ENCODE measurements at regions not wholly inside any gene's neighbourhood (a gene's known extent, or its start where the extent isn't known, plus 50 kb on each side); places are given as distances from the start of the nearest gene placed in this dataset.

GRCh38 chr14:43244142-43244625 is 1262.9 kb downstream of the FSCB start:
- no peak for DNase-seq

GRCh38 chr14:43243168-43243567 is 1263.9 kb downstream of the FSCB start:
- no peak for DNase-seq

DNA sequence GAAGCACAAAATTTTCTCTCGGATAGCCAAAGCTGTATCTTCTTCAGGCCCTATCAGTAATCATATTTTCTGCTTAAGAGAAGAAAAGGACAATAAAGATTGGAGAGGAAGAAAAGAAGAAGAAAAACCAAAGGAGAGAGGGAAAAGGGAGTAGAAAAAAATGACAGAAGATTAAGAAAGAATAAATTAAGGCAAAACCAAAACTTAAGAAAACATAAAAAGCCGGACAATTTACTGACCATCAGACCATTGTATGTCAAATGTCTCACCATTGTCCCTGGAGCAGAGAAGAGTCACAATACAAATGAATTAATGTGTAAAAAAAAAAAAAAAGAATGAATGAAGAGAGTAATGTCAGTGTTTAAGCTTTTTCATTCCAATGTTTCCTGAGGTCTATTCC is 1274.8 kb downstream of the FSCB start:
- DNase-seq: no peak

DNA sequence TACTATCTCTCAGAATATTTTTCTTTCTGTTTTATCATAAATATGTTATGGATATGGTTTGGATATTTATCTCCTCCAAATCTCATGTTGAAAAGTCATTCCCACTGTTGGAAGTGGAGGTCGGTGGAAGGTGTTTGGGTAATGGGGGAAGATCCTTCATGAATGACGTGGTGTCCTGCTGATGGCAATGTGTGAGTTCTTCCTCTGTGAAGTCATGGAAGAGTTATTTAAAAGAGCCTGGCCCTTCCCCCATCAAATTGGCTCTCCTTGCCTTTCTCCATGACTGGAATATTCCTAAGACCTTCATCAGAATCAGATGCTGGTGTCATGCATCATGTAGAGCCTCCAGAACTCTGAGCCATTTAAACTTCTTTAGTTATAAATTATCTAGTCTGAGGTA is 1291.6 kb downstream of the FSCB start:
- DNase-seq: no peak

GRCh38 chr14:43207189-43207588 is 1299.9 kb downstream of the FSCB start:
- no peak for DNase-seq

GRCh38 chr14:43204816-43205215 is 1302.3 kb downstream of the FSCB start:
- no peak for DNase-seq

- no peak for DNase-seq
Observed at GRCh38 chr14:43200519-43200918, 1306.6 kb downstream of the FSCB start.

DNA sequence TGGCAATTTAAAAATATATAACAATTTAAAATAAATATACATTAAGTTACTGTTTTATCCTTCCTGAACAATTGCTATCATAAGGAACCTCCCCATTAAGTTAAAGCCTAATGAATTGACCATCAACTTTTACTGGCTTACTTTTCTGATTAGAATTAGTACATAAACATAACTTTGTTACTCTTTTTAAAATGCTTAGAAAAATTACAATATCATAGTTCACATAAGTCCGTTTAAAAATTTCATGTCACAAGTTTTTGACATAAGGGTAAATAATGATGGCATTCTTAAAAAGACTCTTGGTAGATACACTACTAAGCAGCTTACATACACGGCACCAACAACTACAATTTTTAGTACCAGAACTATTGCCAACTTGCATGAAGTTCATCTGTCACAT is 1308.6 kb downstream of the FSCB start:
- DNase-seq: no peak

GRCh38 chr14:43184540-43184939 is 1322.5 kb downstream of the FSCB start:
- no peak for DNase-seq

DNA sequence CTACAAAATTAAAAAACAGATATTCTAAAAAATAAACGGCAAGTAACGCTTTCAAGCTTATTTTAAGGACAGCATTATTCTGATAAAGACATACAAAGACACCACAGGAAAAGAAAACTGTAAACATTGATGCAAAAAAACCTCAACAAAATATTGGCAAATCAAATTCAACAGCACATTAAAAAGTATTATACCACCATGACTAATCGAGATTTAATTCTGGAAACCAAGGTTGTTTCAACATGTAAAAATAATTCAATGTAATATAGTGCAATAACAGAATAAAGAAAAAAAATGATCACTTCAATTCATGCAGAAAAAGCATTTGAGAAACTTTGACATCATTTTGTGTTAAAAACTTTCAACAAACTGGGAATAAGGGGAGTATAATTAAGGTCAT is 1323.2 kb downstream of the FSCB start:
- no peak for DNase-seq

DNA sequence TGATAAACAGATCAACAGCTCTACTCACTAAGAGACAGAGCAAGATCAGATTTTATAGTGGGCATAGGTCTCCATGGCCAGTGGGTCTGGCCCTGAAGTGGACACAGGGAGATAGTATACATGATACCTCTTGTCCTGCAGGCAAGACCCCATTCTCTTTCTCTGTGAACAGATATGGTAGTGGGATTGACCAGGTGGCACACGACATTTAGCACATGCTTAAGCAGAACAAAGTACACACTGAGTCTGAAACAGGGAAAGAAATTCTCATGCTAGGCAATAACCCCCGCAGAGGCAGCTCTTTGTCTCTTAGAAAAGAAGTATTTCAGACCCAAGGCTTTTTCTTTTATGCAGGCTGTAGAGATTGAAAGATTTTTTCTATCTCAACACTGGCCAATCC is 1331.2 kb downstream of the FSCB start:
- no peak for DNase-seq

DNA sequence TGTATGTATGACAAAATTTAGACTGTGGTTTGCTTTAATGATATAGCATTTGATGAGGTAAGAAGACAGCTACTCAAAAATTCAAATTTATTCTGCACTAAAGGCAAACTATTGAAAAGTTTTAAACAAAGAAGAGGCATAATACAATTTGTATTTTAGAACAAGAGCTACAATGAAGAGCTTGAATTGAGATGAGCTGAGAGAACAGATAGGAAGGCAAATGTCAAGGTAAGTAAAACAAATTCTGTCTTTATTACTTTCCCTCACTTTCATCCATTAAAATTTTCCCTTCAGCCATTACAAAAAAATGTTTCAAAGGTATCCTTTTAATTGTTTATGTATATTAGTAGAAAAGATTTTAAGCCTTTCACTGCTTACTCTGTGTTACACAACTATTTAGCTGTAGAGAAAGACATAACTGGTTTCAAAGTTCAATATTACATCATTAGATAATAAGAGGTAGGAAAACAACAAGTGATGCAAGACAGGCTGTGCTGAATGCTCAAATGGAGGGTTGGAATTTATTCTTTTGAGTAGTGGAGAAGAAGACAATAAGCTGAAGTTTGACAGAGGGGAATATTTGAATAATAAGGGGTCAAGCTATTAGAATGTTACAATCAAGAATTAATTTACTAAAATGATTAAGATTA is 1334.1 kb downstream of the FSCB start:
- DNase-seq: no peak

GRCh38 chr14:43169722-43170121 is 1337.4 kb downstream of the FSCB start:
- no peak for DNase-seq

GRCh38 chr14:43168371-43168925 is 1338.6 kb downstream of the FSCB start:
- DNase-seq: no peak

DNA sequence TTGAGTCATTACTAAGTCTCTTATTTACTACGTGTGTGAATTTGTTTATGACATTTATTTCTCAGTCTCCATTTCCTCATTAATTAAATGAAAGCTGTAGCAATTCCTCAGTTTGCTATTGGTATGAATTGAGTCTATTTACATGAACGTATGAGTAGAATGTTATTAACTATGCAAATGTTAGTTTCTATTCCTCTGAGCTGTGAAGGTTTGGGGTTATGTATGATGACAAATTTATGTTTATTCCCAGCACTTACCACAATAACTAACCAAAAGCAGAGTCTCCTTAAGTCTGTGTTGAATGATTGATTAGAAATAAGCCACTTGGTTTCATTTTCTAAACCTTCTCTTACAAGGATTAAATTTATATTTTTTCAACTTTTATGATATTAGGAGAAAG is 1340.9 kb downstream of the FSCB start:
- no peak for DNase-seq

GRCh38 chr14:43165651-43166050 is 1341.4 kb downstream of the FSCB start:
- no peak for DNase-seq

DNA sequence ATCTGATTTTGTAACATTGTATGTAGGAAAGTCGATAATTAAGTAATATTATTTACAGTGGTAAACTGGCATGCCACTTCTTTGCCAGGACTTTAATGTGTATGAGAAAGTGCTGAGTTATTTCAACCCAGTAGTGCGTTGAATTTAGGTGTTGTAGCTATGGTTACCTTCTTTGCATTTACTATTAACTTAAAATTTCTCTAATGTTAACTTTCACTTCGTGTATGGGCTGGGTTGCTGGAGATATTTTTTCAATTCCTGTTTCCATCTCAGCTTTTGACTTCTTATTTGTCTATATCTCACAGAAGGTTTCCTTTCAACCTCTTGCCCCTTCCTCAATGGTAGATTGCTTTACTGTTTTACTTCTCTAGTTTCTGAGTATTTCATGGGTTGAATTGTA is 1345.6 kb downstream of the FSCB start:
- DNase-seq: no peak

DNA sequence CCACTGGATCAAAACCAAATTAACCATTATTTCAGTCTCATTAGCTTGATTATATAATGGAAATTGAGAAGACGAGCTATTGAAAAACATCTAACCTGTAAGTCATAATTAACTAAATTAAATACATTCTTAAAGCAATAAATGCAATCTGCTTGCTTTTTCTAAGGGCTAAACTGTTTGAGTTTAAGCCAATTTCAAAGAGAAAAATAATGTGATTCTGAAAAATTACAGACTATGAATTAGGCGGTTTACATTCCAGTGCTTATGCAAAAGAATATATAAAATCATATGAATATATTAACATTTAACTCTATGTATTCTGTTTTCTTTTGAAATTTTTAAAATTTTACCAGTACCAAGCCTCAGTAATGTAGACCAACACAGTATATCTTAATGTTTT is 1349.4 kb downstream of the FSCB start:
- no peak for DNase-seq

DNA sequence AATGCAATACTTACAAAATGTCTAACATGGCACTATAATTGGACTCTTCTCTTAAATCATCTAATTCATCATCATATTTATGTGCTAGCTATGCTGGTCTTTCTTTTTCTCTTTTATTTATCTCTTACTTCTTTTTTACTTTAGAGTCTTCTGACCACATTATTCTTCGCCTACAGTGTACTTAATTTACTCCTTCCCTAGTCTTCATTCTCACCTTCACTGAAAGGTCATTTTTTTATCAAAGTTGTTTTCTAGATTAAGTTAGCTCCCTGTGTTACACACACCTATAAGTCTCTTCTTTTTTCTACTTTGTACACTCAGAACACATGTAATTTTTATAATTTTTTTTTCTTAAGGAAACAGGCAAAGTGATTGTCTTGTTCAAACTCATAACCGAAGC is 1351.2 kb downstream of the FSCB start:
- no peak for DNase-seq

DNA sequence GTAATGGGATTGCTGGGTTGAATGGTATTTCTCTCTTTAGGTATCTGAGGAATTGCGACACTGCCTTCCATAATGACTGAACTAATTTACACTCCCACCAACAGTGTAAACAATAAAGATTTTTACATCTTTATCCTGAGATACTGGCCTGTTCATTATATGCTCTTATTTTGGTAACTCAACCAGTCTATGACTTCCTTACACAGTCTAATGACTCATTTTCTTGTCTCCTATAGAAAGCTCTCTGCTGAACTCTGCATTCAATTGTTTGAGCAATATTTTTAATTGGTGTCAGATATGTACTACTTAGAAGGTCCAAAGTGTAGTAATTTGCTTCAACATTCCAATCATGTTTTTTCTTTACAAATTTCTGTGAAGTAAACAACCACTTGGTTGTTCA is 1351.8 kb downstream of the FSCB start:
- DNase-seq: no peak

GRCh38 chr14:43147485-43147884 is 1359.6 kb downstream of the FSCB start:
- DNase-seq: no peak

GRCh38 chr14:43145361-43145760 is 1361.7 kb downstream of the FSCB start:
- DNase-seq: no peak

DNA sequence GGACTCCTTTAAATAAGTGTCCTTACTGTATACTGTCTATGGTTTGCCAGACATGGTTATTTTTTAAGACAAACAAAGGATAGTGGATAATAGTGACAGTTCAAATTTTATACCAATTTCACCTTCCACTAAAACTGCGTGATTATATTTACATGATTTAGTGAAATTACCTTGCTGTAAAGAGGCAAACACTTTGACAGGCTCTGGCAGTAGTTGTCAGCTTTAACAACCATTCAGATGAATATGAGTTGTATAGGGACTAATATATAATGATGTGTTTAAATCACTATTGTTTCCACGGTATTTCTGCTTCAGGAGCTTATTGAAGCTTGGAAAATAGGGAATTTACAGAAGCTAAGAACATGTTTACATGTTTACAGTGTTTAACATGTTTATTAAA is 1364.0 kb downstream of the FSCB start:
- no peak for DNase-seq

DNA sequence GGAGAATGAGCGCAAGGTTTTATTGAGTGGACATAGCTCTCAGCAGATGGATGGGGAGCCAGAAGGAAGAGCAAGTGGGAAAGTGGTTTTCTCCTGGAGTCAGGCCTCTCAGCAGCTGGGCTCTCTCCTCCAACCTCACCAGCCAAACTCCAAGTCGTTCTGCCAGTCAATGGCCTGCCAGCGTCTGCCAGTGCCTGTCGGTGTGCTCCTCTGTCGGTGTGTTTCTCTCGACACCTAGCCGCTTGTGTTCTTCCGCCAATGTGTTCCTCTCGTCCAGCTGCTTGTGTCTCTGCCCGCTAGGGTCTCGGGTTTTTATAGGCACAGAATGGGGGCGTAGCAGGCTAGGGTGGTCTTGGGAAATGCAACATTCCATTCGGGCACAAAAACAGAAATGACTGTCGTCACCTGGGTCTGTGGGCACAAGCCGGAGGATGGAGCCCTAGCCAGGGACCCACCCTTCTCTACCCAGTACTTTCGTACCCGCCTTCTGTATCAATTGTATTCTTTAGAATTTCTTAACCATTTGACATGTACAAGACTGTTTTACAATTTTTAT is 1365.4 kb downstream of the FSCB start:
- DNase-seq: no peak

DNA sequence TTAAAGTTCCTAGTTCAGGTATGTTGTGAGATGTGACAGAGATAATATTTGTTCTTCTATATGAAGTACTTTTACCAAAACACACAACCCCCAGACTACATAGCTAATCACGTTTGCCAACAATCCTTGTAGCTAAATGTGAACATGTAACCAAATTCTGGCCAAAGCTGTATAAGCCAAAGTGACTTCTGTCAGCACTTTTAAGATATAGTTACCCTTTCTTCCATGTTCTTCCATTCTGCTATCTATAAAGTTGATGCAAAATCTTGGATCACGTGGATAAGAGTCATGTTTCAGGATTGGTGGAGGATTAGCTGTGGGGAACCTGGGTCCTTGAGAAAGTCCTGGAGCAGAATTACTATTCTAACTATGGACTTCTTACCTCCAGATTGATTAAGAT is 1366.6 kb downstream of the FSCB start:
- DNase-seq: no peak

All from CD4-positive, alpha-beta T cell treated with Interferon gamma for 1 hour (primary cell).